ENCODE measurements at regions not wholly inside any gene's neighbourhood (a gene's known extent, or its start where the extent isn't known, plus 50 kb on each side); places are given as distances from the start of the nearest gene placed in this dataset.

GRCh38 chr2:120935339-120936313, 200.0 kb downstream of the GLI2 start:
- no TSS peak for BruUV-seq (replicated peaks)
- TF ChIP-seq CBFB (IDR thresholded peaks at IDR 0.05; ENCODE audit: low read depth) = no peak
- TF ChIP-seq ZBTB4 (CRISPR knock-in tag; IDR thresholded peaks at IDR 0.05) = no peak
- no peak for TF ChIP-seq SP1 (IDR thresholded peaks at IDR 0.05; ENCODE audit: low read depth, low read length)
- TF ChIP-seq, protein P1, sequence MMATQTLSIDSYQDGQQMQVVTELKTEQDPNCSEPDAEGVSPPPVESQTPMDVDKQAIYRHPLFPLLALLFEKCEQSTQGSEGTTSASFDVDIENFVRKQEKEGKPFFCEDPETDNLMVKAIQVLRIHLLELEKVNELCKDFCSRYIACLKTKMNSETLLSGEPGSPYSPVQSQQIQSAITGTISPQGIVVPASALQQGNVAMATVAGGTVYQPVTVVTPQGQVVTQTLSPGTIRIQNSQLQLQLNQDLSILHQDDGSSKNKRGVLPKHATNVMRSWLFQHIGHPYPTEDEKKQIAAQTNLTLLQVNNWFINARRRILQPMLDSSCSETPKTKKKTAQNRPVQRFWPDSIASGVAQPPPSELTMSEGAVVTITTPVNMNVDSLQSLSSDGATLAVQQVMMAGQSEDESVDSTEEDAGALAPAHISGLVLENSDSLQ (IDR thresholded peaks at IDR 0.05) = no peak
- no peak for TF ChIP-seq TCF12 (IDR thresholded peaks at IDR 0.05; ENCODE audit: low read depth, low read length)
- TF ChIP-seq CBX3 (IDR thresholded peaks at IDR 0.05; ENCODE audit: borderline replicate concordance, low read depth) = no peak
- no peak for TF ChIP-seq YBX1 (IDR thresholded peaks at IDR 0.05)
- TF ChIP-seq ZBED1 (IDR thresholded peaks at IDR 0.05; ENCODE audit: borderline replicate concordance) = no peak
- TF ChIP-seq ZNF274 (IDR thresholded peaks at IDR 0.05; ENCODE audit: insufficient read depth, insufficient read length) = no peak
- TF ChIP-seq, protein P2, sequence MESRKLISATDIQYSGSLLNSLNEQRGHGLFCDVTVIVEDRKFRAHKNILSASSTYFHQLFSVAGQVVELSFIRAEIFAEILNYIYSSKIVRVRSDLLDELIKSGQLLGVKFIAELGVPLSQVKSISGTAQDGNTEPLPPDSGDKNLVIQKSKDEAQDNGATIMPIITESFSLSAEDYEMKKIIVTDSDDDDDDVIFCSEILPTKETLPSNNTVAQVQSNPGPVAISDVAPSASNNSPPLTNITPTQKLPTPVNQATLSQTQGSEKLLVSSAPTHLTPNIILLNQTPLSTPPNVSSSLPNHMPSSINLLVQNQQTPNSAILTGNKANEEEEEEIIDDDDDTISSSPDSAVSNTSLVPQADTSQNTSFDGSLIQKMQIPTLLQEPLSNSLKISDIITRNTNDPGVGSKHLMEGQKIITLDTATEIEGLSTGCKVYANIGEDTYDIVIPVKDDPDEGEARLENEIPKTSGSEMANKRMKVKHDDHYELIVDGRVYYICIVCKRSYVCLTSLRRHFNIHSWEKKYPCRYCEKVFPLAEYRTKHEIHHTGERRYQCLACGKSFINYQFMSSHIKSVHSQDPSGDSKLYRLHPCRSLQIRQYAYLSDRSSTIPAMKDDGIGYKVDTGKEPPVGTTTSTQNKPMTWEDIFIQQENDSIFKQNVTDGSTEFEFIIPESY (IDR thresholded peaks at IDR 0.05) = no peak
- no peak for TF ChIP-seq NFYB (IDR thresholded peaks at IDR 0.05; ENCODE audit: insufficient read depth, low read depth, low read length)
- no peak for TF ChIP-seq IRF4 (IDR thresholded peaks at IDR 0.05; ENCODE audit: low read depth, low read length)
- TF ChIP-seq TAF1 (IDR thresholded peaks at IDR 0.05; ENCODE audit: borderline replicate concordance, low read depth, low read length) = no peak
- no peak for TF ChIP-seq POLR2AphosphoS5 (IDR thresholded peaks at IDR 0.05; ENCODE audit: low read length)
- no peak for TF ChIP-seq KDM1A (IDR thresholded peaks at IDR 0.05; ENCODE audit: borderline replicate concordance)
- in situ Hi-C loops (cut with MboI) (no loop called here), intact Hi-C loops (cut with micrococcal nuclease; ENCODE audit: unreplicated experiment) (no loop called here)
- SMC1A ChIA-PET (ENCODE audit: uncharacterized antibody, unreplicated experiment) = no interaction called here
- Histone ChIP-seq H3K36me3 (ENCODE audit: control insufficient read depth in 2 of 2, insufficient read depth in 2 of 2, low read length in 1 of 2) (no peaks in the 10 kb centered on the region), H3K4me1 (ENCODE audit: control insufficient read depth, insufficient read depth, low read length) (no peaks in the 10 kb centered on the region), H3K4me3 (no peak overlapping the region), H3K9me3 (replicated peaks; ENCODE audit: control insufficient read depth, insufficient read depth, low read length) (no peaks in the 10 kb centered on the region), H2AFZ (ENCODE audit: control insufficient read depth, low read depth, low read length) (no peak overlapping the region), H3K4me2 (ENCODE audit: control insufficient read depth, insufficient read depth) (no peak overlapping the region), H3K27ac (ENCODE audit: control insufficient read depth, insufficient read depth) (no peak overlapping the region), H3K79me2 (ENCODE audit: control insufficient read depth, insufficient read depth, low read length) (no peaks in the 10 kb centered on the region), H3K27me3 (replicated peaks in 1 of 2; ENCODE audit: control insufficient read depth in 2 of 2, insufficient read depth in 2 of 2, low read length in 1 of 2) (no peaks in the 10 kb centered on the region; a peak in 1 of 4 replicates), H3K9ac (ENCODE audit: control insufficient read depth, insufficient read depth, low read length) (no peak overlapping the region), H4K20me1 (ENCODE audit: control insufficient read depth, insufficient read depth) (no peaks in the 10 kb centered on the region)
- CTCF ChIA-PET = no interaction called here
- FAIRE-seq (no peak), ATAC-seq (no peak), DNase-seq (ENCODE audit: low read depth, low spot score) (no peak)
- WGBS (ENCODE audit: insufficient coverage, insufficient replicate concordance, low lambda C conversion rate, missing lambda C conversion rate) = 36% methylated on average over 26 of the region's 26 CpGs
- POLR2A ChIA-PET = no interaction called here
- RAD21 ChIA-PET (ENCODE audit: unreplicated experiment) = no interaction called here
